Uterus (tissue), 3 donors: ENCODE measurements at regions not wholly inside any gene's neighbourhood (a gene's known extent, or its start where the extent isn't known, plus 50 kb on each side); places are given as distances from the start of the nearest gene placed in this dataset.

ENCODE experiments used
- DNase-seq, 2 donors: peaks; one replicate each; pipeline ENCODE4 v3.0.0-alpha.2; 2019 to 2020
- H3K27ac ChIP-seq, 2 donors: fragments of 200-600 bp; sonication (generic); 1 replicate in 1 of 2; 2 replicates in 1 of 2; pipeline ENCODE4 v1.5.1; 2016 to 2018
- H3K27me3 ChIP-seq, 2 donors: fragments of 200-600 bp; sonication (generic); one replicate each; pipeline ENCODE4 v1.5.1; 2018 to 2019; ENCODE audit warnings: control low read depth in 1 of 2
- H3K36me3 ChIP-seq, 2 donors: fragments of 200-600 bp; sonication (generic); one replicate each; pipeline ENCODE4 v1.5.1; 2019; ENCODE audit warnings: control low read depth in 1 of 2
- H3K4me1 ChIP-seq, 2 donors: fragments of 200-600 bp; sonication (generic); one replicate each; pipeline ENCODE4 v1.5.1; 2018 to 2019; ENCODE audit warnings: control low read depth in 1 of 2
- H3K4me3 ChIP-seq, 2 donors: fragments of 200-600 bp; sonication (generic); 1 replicate in 1 of 2; 2 replicates in 1 of 2; pipeline ENCODE4 v1.5.1; 2018 to 2019; ENCODE audit warnings: mild to moderate bottlenecking in 1 of 2
- H3K9me3 ChIP-seq, 2 donors: fragments of 200-600 bp; sonication (generic); one replicate each; pipeline ENCODE4 v1.5.1; 2019; ENCODE audit warnings: control low read depth in 1 of 2
- POLR2A ChIP-seq, 2 donors: fragments of 450-650 bp; IDR thresholded peaks; one replicate each; pipeline ENCODE4 v1.6.1; 2016; ENCODE audit warnings: antibody characterized with exemption in 2 of 2, mild to moderate bottlenecking in 1 of 2, moderate library complexity in 1 of 2
- intact Hi-C: fragments of 100-400 bp; cut with DNase I; formaldehyde crosslinking; loops from one replicate; pipeline ENCODE4 v1.15.1; 2023; ENCODE audit warnings: low total_unique reads
- TF ChIP-seq, protein P1 (sequence below), 4 experiments: fragments of 200-600 bp in 2 of 4; fragments of 450-650 bp in 2 of 4; sonication (generic) in 2 of 4; IDR thresholded peaks; one replicate each; pipeline ENCODE4 v1.5.1; 2016 to 2019; ENCODE audit warnings: antibody characterized with exemption in 4 of 4, mild to moderate bottlenecking in 2 of 4, moderate library complexity in 1 of 4
- donor health status: DM: yes; HTN: yes; CAD: no.

DNA sequence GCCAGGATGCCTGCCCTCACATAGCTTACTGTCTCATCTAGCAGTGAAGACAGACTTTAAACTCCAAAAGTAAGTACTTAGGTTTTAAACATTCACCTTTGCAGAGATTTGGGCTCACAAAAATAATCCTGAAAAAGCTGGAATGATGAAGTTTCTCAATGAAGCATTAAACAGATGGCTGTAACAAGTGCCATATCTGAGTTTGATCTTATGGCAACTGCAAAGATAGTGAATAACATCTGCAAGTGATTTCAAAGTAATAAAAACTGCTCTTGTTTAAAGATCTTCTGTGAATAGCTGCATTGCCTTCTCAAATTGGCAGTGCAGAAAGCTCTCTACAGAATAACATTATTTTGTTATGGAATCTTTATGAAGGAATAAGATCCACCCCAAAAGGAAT is 271.2 kb upstream of the SMIM31 start:
- no peaks in the 10 kb centered on the region for H3K27me3 ChIP-seq
- intact Hi-C loops: no loop called here

DNA sequence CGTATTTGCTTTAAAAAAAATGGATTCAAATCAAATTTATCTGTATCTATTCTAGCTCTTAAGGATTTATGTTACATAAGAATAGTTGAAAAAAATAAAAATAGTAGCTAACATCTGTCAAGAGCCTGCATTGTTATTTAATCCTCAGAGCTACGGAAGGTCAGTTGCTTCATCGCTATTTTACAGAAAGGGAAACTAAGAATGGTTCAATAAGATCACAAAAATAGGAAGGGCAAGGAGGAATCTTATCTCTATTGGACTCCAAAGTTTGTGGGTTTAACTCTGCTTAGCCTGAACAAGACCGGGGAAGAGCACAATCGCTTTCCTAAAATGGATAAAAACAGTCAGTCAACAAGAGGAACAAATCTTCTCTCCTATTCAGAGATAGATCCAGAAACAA is 270.2 kb upstream of the SMIM31 start:
- H3K4me3 ChIP-seq: no peak overlapping the region
- no peaks in the 10 kb centered on the region for H3K4me1 ChIP-seq
- H3K27me3 ChIP-seq: no peaks in the 10 kb centered on the region
- intact Hi-C loops: no loop called here
- H3K9me3 ChIP-seq: no peaks in the 10 kb centered on the region
- TF ChIP-seq, protein P1, sequence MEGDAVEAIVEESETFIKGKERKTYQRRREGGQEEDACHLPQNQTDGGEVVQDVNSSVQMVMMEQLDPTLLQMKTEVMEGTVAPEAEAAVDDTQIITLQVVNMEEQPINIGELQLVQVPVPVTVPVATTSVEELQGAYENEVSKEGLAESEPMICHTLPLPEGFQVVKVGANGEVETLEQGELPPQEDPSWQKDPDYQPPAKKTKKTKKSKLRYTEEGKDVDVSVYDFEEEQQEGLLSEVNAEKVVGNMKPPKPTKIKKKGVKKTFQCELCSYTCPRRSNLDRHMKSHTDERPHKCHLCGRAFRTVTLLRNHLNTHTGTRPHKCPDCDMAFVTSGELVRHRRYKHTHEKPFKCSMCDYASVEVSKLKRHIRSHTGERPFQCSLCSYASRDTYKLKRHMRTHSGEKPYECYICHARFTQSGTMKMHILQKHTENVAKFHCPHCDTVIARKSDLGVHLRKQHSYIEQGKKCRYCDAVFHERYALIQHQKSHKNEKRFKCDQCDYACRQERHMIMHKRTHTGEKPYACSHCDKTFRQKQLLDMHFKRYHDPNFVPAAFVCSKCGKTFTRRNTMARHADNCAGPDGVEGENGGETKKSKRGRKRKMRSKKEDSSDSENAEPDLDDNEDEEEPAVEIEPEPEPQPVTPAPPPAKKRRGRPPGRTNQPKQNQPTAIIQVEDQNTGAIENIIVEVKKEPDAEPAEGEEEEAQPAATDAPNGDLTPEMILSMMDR (IDR thresholded peaks at IDR 0.05): no peak
- TF ChIP-seq POLR2A (IDR thresholded peaks at IDR 0.05): no peak
- H3K36me3 ChIP-seq: no peaks in the 10 kb centered on the region
- no peak for DNase-seq
- H3K27ac ChIP-seq: no peak overlapping the region

More for the DNA sequence above, 271.2 kb upstream of the SMIM31 start:
- no peaks in the 10 kb centered on the region for H3K9me3 ChIP-seq
- H3K4me3 ChIP-seq: no peak overlapping the region
- TF ChIP-seq, protein P1 (IDR thresholded peaks at IDR 0.05): no peak
- no peak for TF ChIP-seq POLR2A (IDR thresholded peaks at IDR 0.05)
- no peaks in the 10 kb centered on the region for H3K36me3 ChIP-seq
- DNase-seq: no peak
- H3K27ac ChIP-seq: no peak overlapping the region
- no peaks in the 10 kb centered on the region for H3K4me1 ChIP-seq

DNA sequence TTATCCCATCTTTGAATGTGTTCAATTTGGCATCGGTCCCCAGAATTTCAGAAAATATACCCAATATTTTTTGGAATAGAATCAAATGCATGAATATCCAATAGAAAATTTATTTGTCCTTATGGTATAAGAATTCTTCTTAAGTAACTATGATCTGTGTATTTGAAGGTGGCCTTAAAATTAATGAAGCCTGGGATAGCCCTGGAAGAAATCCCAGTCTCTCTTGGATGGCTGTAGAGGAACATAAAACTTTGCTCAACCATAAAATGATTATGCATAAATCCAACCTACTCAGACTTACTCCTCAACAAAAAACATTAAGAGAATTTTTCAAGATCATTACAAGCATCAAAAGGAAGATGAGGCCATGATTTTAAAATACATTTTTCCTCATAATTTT is 269.4 kb upstream of the SMIM31 start:
- TF ChIP-seq, protein P1 (IDR thresholded peaks at IDR 0.05): no peak
- no peak for TF ChIP-seq POLR2A (IDR thresholded peaks at IDR 0.05)

DNA sequence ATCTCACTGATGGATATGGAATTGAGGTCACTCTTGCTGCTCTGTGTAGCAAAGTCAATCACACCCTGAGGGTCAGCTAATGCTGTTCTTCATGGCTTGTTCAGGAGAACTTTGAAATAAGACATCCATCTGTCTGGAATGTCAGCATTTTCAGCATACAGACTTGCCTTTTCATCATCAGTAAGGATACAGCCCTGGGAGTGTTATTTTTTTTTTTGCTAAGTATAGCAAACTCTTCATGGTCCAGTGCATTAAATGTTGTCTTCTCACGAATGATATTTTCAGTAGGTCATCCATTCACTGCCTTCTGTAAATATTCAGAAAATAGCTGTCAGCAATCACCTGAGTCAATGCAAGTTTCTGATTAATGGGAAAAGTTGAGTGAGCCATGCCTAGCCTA is 268.8 kb upstream of the SMIM31 start:
- Histone ChIP-seq H3K4me3 (no peak overlapping the region), H3K4me1 (no peaks in the 10 kb centered on the region), H3K9me3 (no peaks in the 10 kb centered on the region), H3K36me3 (no peaks in the 10 kb centered on the region), H3K27ac (no peak overlapping the region), H3K27me3 (no peaks in the 10 kb centered on the region)
- TF ChIP-seq, protein P1 (IDR thresholded peaks at IDR 0.05): no peak
- no peak for TF ChIP-seq POLR2A (IDR thresholded peaks at IDR 0.05)
- no peak for DNase-seq
- intact Hi-C loops: no loop called here

More for the DNA sequence above, 269.4 kb upstream of the SMIM31 start:
- no peaks in the 10 kb centered on the region for H3K27me3 ChIP-seq
- intact Hi-C loops: no loop called here
- H3K4me3 ChIP-seq: no peak overlapping the region
- no peaks in the 10 kb centered on the region for H3K9me3 ChIP-seq
- DNase-seq: no peak
- H3K27ac ChIP-seq: no peak overlapping the region
- no peaks in the 10 kb centered on the region for H3K4me1 ChIP-seq
- no peaks in the 10 kb centered on the region for H3K36me3 ChIP-seq

DNA sequence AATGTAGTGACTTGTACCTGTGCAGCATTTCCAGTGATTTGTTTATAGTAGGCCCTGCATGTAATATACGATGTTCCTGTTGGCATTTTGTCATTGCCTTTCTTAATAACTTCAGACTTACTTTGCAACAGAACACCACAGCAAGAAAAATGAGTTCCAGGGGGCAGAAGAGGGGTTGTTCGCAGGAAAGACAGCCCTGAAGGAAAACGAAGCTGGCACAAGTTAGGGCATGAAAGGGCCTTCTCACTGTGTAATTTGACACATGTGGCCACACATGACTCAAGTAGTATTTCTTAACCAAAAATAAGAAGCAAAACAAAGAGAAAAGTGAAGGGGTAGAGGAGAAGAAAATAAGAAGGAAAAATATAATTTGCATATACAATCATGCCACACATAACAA is 265.8 kb upstream of the SMIM31 start:
- no peak overlapping the region for H3K27ac ChIP-seq
- H3K9me3 ChIP-seq: no peaks in the 10 kb centered on the region
- H3K4me3 ChIP-seq: no peak overlapping the region
- intact Hi-C loops: no loop called here
- H3K4me1 ChIP-seq: no peaks in the 10 kb centered on the region
- DNase-seq: no peak
- H3K27me3 ChIP-seq: no peaks in the 10 kb centered on the region
- no peaks in the 10 kb centered on the region for H3K36me3 ChIP-seq
- no peak for TF ChIP-seq POLR2A (IDR thresholded peaks at IDR 0.05)
- TF ChIP-seq, protein P1 (IDR thresholded peaks at IDR 0.05): no peak
